H9 (cell line): ENCODE measurements at regions not wholly inside any gene's neighbourhood (a gene's known extent, or its start where the extent isn't known, plus 50 kb on each side); places are given as distances from the start of the nearest gene placed in this dataset.

Experiments used
- DNase-seq: peaks from one replicate; pipeline ENCODE4 v3.0.0-alpha.2; 2017
- H2AFZ ChIP-seq: one replicate; pipeline ENCODE4 v1.6.1; 2013; ENCODE audit warnings: mild to moderate bottlenecking, low read length, control low read depth, moderate library complexity
- H2AK5ac ChIP-seq: 2 replicates; pipeline ENCODE4 v1.6.1; 2013; ENCODE audit warnings: low read length, control low read depth, mixed read lengths; ENCODE audit not compliant: insufficient read length
- H2BK120ac ChIP-seq: one replicate; pipeline ENCODE4 v1.6.1; 2013; ENCODE audit warnings: low read depth, mild to moderate bottlenecking, low read length, control low read depth, inconsistent platforms; ENCODE audit not compliant: poor library complexity, severe bottlenecking
- H2BK12ac ChIP-seq: 2 replicates; pipeline ENCODE4 v1.6.1; 2013; ENCODE audit warnings: low read length, control low read depth, mixed read lengths, low read depth; ENCODE audit not compliant: insufficient read length
- H2BK15ac ChIP-seq: 2 replicates; pipeline ENCODE4 v1.6.1; 2013; ENCODE audit warnings: low read depth, low read length, control low read depth
- H2BK20ac ChIP-seq: one replicate; pipeline ENCODE4 v1.6.1; 2013; ENCODE audit warnings: low read depth, mild to moderate bottlenecking, low read length, control low read depth, inconsistent platforms; ENCODE audit not compliant: poor library complexity, severe bottlenecking
- H2BK5ac ChIP-seq: 2 replicates; pipeline ENCODE4 v1.6.1; 2013; ENCODE audit warnings: low read length, control low read depth, mixed read lengths; ENCODE audit not compliant: insufficient read length
- H3K14ac ChIP-seq: 2 replicates; pipeline ENCODE4 v1.6.1; 2013; ENCODE audit warnings: low read length, control low read depth; ENCODE audit not compliant: insufficient read depth
- H3K18ac ChIP-seq: 2 replicates; pipeline ENCODE4 v1.6.1; 2013; ENCODE audit warnings: low read depth, mild to moderate bottlenecking, mixed read lengths, low read length, control low read depth; ENCODE audit not compliant: insufficient read length
- H3K23ac ChIP-seq: 2 replicates; pipeline ENCODE4 v1.6.1; 2013; ENCODE audit warnings: low read length, control low read depth, mixed read lengths, low read depth; ENCODE audit not compliant: insufficient read length
- H3K23me2 ChIP-seq: 2 replicates; pipeline ENCODE4 v1.6.1; 2013; ENCODE audit warnings: low read depth, mild to moderate bottlenecking, mixed read lengths, low read length, control low read depth; ENCODE audit not compliant: insufficient read length, poor library complexity, severe bottlenecking
- H3K27ac ChIP-seq: 2 replicates; pipeline ENCODE4 v1.5.1; 2013; ENCODE audit warnings: low read length, control low read depth, mixed read lengths, low read depth; ENCODE audit not compliant: insufficient read length
- H3K27me3 ChIP-seq: 2 replicates; pipeline ENCODE4 v1.6.1; 2013; ENCODE audit warnings: low read length, control low read depth, inconsistent platforms; ENCODE audit not compliant: insufficient read depth
- H3K4ac ChIP-seq: 2 replicates; pipeline ENCODE4 v1.6.1; 2013; ENCODE audit warnings: low read depth, mild to moderate bottlenecking, control low read depth, inconsistent platforms, low read length, moderate library complexity
- H3K4me1 ChIP-seq: 2 replicates; pipeline ENCODE4 v1.6.1; 2013; ENCODE audit warnings: low read length, control low read depth, inconsistent platforms; ENCODE audit not compliant: insufficient read depth
- H3K4me2 ChIP-seq: 2 replicates; pipeline ENCODE4 v1.6.1; 2013; ENCODE audit warnings: low read length, control low read depth, mixed read lengths; ENCODE audit not compliant: insufficient read length, insufficient read depth
- H3K56ac ChIP-seq: 2 replicates; pipeline ENCODE4 v1.6.1; 2013; ENCODE audit warnings: low read depth, mild to moderate bottlenecking, mixed read lengths, low read length, control low read depth; ENCODE audit not compliant: insufficient read length
- H3K79me1 ChIP-seq: 2 replicates; pipeline ENCODE4 v1.6.1; 2013; ENCODE audit warnings: low read depth, mild to moderate bottlenecking, moderate library complexity, low read length, control low read depth, inconsistent platforms; ENCODE audit not compliant: insufficient read depth, poor library complexity, severe bottlenecking
- H3K79me2 ChIP-seq: 2 replicates; pipeline ENCODE4 v1.6.1; 2013; ENCODE audit warnings: low read length, control low read depth, inconsistent platforms; ENCODE audit not compliant: insufficient read depth
- H3K9ac ChIP-seq: 2 replicates; pipeline ENCODE4 v1.6.1; 2013; ENCODE audit warnings: low read length, control low read depth, mixed read lengths; ENCODE audit not compliant: insufficient read length; ENCODE audit errors: extremely low read depth
- H3K9me3 ChIP-seq: one replicate; pipeline ENCODE4 v1.6.1; 2013; ENCODE audit warnings: low read depth, low read length, inconsistent platforms; ENCODE audit not compliant: control insufficient read depth
- H3T11ph ChIP-seq: one replicate; pipeline ENCODE4 v1.6.1; 2013; ENCODE audit warnings: mild to moderate bottlenecking, low read length, control low read depth, inconsistent platforms
- H4K20me1 ChIP-seq: one replicate; pipeline ENCODE4 v1.6.1; 2013; ENCODE audit not compliant: control insufficient read depth, insufficient read length, insufficient read depth
- H4K5ac ChIP-seq: 2 replicates; pipeline ENCODE4 v1.6.1; 2013; ENCODE audit warnings: low read depth, mild to moderate bottlenecking, mixed read lengths, low read length, control low read depth; ENCODE audit not compliant: insufficient read length
- H4K8ac ChIP-seq: replicated peaks from 2 replicates; pipeline ENCODE4 v1.6.1; 2013; ENCODE audit warnings: low read length, control low read depth, mixed read lengths, low read depth; ENCODE audit not compliant: insufficient read length
- H4K91ac ChIP-seq: 2 replicates; pipeline ENCODE4 v1.6.1; 2013; ENCODE audit warnings: low read depth, mild to moderate bottlenecking, moderate library complexity, mixed read lengths, low read length, control low read depth; ENCODE audit not compliant: insufficient read length
- H3K27ac Mint-ChIP-seq, 3 experiments: 2 replicates in 2 of 3; 3 replicates in 1 of 3; pipeline ENCODE4 v1.8.0; 2020 to 2021; ENCODE audit warnings: mixed read lengths in 3 of 3, mild to moderate bottlenecking in 1 of 3, moderate library complexity in 1 of 3
- H3K27me3 Mint-ChIP-seq: 2 replicates; pipeline ENCODE4 v1.8.0; 2021; ENCODE audit warnings: low read depth, mild to moderate bottlenecking, moderate library complexity, mixed read lengths
- H3K36me3 Mint-ChIP-seq, 3 experiments: 2 replicates in 2 of 3; 3 replicates in 1 of 3; pipeline ENCODE4 v1.8.0; 2020 to 2021; ENCODE audit warnings: low read depth in 3 of 3, mixed read lengths in 3 of 3; ENCODE audit not compliant: insufficient read depth in 1 of 3
- H3K4me1 Mint-ChIP-seq, 2 experiments: 2 replicates each; pipeline ENCODE4 v1.8.0; 2020; ENCODE audit warnings: mixed read lengths in 2 of 2
- H3K4me3 Mint-ChIP-seq, 2 experiments: 2 replicates in 1 of 2; 3 replicates in 1 of 2; pipeline ENCODE4 v1.8.0; 2020 to 2021; ENCODE audit warnings: mild to moderate bottlenecking in 2 of 2, mixed read lengths in 2 of 2, moderate library complexity in 1 of 2
- H3K9me3 Mint-ChIP-seq, 2 experiments: 2 replicates in 1 of 2; 3 replicates in 1 of 2; pipeline ENCODE4 v1.8.0; 2020; ENCODE audit warnings: mild to moderate bottlenecking in 2 of 2, mixed read lengths in 2 of 2, moderate library complexity in 1 of 2
- CTCF ChIP-seq: fragments of 200-600 bp; sonication (generic); conservative IDR thresholded peaks from 3 replicates; pipeline ENCODE4 v1.8.0; 2021; ENCODE audit warnings: antibody characterized with exemption, mild to moderate bottlenecking

GRCh38 chr13:36766295-36766694 lies 52.7 kb upstream of the RFXAP start:
- TF ChIP-seq CTCF: no peak
- H3K14ac ChIP-seq: no peak overlapping the region
- H3K18ac ChIP-seq: no peak overlapping the region
- Mint-ChIP-seq H3K27me3 (no peaks in the 10 kb centered on the region), H3K4me3 (no peak overlapping the region), H3K27ac (no peak overlapping the region; a peak in 2 of 7 replicates), H3K36me3 (peaks cover 0 to 24% (median 3%) of the 10 kb centered on the region in 3 experiments; a peak in 4 of 7 replicates), H3K4me1 (peaks cover 6 to 18% of the 10 kb centered on the region in 2 experiments), H3K9me3 (peaks cover 13 to 21% of the 10 kb centered on the region in 2 experiments)
- H3K27me3 ChIP-seq: no peaks in the 10 kb centered on the region
- H3K4me2 ChIP-seq: no peak overlapping the region
- H2BK120ac ChIP-seq: no peak overlapping the region
- no peak overlapping the region for H2AFZ ChIP-seq
- no peak overlapping the region for H3K4ac ChIP-seq
- H2BK20ac ChIP-seq: no peak overlapping the region
- H2AK5ac ChIP-seq: no peak overlapping the region
- H3K4me1 ChIP-seq: no peaks in the 10 kb centered on the region; the same call in 1 of the 2 replicates
- H3T11ph ChIP-seq: no peak overlapping the region
- no peak overlapping the region for H3K56ac ChIP-seq
- no peak overlapping the region for H4K91ac ChIP-seq
- no peak overlapping the region for H4K8ac ChIP-seq
- H3K9ac ChIP-seq: no peak overlapping the region
- H3K9me3 ChIP-seq: no peaks in the 10 kb centered on the region
- no peaks in the 10 kb centered on the region for H3K79me1 ChIP-seq
- no peak overlapping the region for H2BK12ac ChIP-seq
- H4K20me1 ChIP-seq: no peaks in the 10 kb centered on the region
- no peak for DNase-seq
- no peak overlapping the region for H4K5ac ChIP-seq
- no peak overlapping the region for H2BK15ac ChIP-seq
- no peaks in the 10 kb centered on the region for H3K23me2 ChIP-seq
- H3K27ac ChIP-seq: no peak overlapping the region
- no peak overlapping the region for H2BK5ac ChIP-seq
- no peak overlapping the region for H3K23ac ChIP-seq
- H3K79me2 ChIP-seq: no peaks in the 10 kb centered on the region
